UCSD-AML1 (cell line): ENCODE measurements at regions not wholly inside any gene's neighbourhood (a gene's known extent, or its start where the extent isn't known, plus 50 kb on each side); places are given as distances from the start of the nearest gene placed in this dataset.

Source experiments
- DNase-seq: peaks from one replicate; lab custom pipeline; 2025; ENCODE audit not compliant: unreplicated experiment; lab: John Stamatoyannopoulos, UW

- no peak for DNase-seq
Observed at GRCh38 chr2:241924069-241924908, 54.8 kb downstream of the RTP5 start.

- DNase-seq: no peak
Observed at GRCh38 chr2:241924909-241925250, 55.4 kb downstream of the RTP5 start.

GRCh38 chr2:241925277-241925676 is 55.7 kb downstream of the RTP5 start:
- no peak for DNase-seq

GRCh38 chr2:241925821-241926441 is 56.4 kb downstream of the RTP5 start:
- DNase-seq: no peak

- no peak for DNase-seq
Observed at GRCh38 chr2:241926541-241927311, 57.2 kb downstream of the RTP5 start.

- no peak for DNase-seq
Observed at GRCh38 chr2:241929551-241930490, 60.3 kb downstream of the RTP5 start.

- DNase-seq: no peak
Observed at GRCh38 chr2:241931084-241931975, 61.8 kb downstream of the RTP5 start.

- no peak for DNase-seq
Observed at GRCh38 chr2:241931976-241932898, 62.7 kb downstream of the RTP5 start.

GRCh38 chr2:241932899-241933178 is 63.3 kb downstream of the RTP5 start:
- no peak for DNase-seq

GRCh38 chr2:241933179-241933911 is 63.8 kb downstream of the RTP5 start:
- no peak for DNase-seq

GRCh38 chr2:241935314-241935713 is 65.8 kb downstream of the RTP5 start:
- DNase-seq: no peak

- no peak for DNase-seq
Observed at GRCh38 chr2:241935774-241936173, 66.2 kb downstream of the RTP5 start.

- no peak for DNase-seq
Observed at GRCh38 chr2:241936457-241937133, 67.1 kb downstream of the RTP5 start.

- DNase-seq: no peak
Observed at GRCh38 chr2:241937297-241937696, 67.8 kb downstream of the RTP5 start.

- DNase-seq: no peak
Observed at GRCh38 chr2:241939541-241939940, 70.0 kb downstream of the RTP5 start.

GRCh38 chr2:241940329-241940728 is 70.8 kb downstream of the RTP5 start:
- no peak for DNase-seq

GRCh38 chr2:241941691-241942301 is 72.3 kb downstream of the RTP5 start:
- peak; percentile 74 for DNase-seq
